Ecto neural progenitor cell (in vitro differentiated cells): ENCODE measurements at regions not wholly inside any gene's neighbourhood (a gene's known extent, or its start where the extent isn't known, plus 50 kb on each side); places are given as distances from the start of the nearest gene placed in this dataset.
"Not testable (repeated sequence)": the region's sequence is repeated elsewhere in the genome, so short reads cannot be mapped to it uniquely, and the experiment has no call there.

Experiments used
- DNase-seq: peaks from one replicate; pipeline ENCODE4 v3.0.0-alpha.2; 2018; ENCODE audit warnings: low spot score

DNA sequence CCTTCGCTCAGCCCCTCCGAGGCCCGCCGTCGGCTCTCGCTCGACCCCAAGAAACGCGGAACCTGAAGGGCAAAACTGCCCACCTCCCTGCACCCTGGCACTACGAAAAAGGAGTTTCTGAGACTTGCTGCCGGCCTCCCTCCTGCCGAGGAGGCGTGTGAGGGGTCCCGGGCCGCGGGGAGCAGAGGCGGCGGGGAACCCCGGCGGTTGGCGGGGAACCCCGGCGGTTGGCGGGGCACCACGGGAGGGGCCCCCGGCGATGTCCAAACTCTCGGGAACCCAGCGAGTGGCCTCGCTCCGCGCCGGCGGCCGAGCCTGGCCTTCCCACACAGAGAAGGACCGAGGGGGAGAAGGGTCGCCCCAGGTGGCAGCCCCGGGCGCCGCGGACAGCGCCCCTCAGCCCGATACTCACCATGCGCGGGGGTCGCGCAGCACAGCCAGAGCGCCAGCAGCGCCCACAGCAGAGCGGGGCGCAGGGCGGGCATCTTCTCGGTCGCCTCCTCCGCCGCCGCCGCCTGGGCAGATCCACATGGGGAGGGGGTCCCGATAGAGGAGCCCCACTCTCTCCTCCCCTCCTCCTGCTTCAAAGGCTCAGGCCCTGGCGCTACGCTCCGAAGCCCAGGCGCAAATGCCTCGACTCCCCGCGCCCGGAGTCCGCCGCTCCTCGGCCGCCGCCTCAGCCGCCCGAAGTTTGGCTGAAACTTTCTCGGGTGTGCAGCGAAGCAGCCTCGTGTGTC, 69.4 kb upstream of the NUDT4B start:
- DNase-seq: peak; percentile 67

DNA sequence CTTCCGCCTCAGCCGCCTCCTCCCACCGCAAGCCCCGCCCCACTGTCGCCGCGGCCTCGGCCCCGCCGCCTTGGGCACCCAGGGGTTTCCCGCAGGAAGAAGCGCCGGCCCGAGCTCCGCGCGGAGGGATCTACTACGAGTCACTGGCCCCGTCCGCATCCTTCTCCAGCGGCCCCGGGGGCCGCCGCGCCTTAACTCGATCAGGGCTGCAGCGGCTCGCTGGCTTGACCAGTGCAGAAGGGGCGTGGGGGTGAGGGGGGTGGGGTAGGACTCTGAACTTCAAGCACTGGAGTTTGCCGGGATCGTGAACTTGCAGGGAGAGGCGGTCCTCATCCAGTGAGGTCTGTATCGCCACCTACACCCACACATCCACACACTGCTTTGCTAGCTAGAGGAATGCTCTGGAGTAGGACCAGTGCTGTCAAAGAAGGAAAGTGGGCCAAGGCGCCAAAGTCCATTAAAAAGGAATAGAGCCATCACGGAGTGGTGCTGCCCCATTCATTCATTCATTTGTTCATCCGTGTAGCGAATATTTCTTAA, 68.7 kb upstream of the NUDT4B start:
- not testable (repeated sequence) for DNase-seq

DNA sequence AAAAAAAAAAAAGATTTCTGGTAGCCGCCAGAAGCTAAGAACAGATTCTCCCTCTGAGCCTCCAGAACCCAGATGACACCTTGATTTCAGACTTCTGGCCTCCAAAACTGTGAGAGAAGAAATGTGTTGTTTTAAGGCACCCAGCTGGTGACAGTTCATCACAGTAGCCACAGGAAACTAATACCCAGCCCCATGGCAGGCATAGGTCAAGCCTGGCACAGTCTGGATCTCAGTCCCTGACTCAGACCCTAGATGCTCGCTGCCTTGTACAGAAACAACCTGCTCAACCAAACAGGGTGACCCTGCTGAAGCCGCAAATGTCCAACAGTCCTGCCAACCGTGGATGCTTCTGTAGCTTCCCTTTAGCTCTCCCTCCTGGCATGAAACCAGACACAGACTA, 61.8 kb upstream of the NUDT4B start:
- DNase-seq: not testable (repeated sequence)

DNA sequence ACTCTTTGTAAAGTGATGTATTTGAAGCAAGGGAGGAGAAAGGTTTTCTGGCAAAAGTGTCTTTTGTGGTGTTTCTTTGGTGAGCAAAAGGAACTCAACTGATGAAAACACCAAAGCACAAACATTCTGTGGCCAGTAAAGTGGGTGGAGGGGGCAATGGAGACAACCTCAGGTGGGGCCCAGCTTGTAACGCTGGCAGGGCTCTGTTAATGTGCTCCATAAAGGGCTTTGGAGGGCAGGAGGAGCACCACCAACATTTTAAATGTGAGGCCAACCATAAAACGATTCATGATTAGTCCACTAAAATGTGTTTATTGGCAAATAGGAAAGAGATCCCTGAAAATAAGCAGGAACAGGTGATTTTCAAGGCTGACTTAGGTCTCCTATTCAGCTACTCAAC, 61.2 kb upstream of the NUDT4B start:
- not testable (repeated sequence) for DNase-seq
